OCI-LY3 (cell line): ENCODE measurements at regions not wholly inside any gene's neighbourhood (a gene's known extent, or its start where the extent isn't known, plus 50 kb on each side); places are given as distances from the start of the nearest gene placed in this dataset.

Experiments used
- CTCF ChIP-seq: fragments of 200-600, 300-600 bp; sonication (generic); IDR thresholded peaks from 2 replicates; pipeline ENCODE4 v1.5.1; 2014; ENCODE audit warnings: antibody characterized with exemption, low read length, low read depth
- EZH2phosphoT487 ChIP-seq: fragments of 200-600 bp; shearing (Covaris generic); IDR thresholded peaks from 2 replicates; pipeline ENCODE4 v1.6.1; 2018; ENCODE audit warnings: antibody characterized with exemption, mixed run types, low read depth

GRCh38 chr1:98260412-98260811 is 339.6 kb upstream of the DPYD start:
- TF ChIP-seq CTCF (no peak), EZH2phosphoT487 (no peak)
